ENCODE measurements at regions not wholly inside any gene's neighbourhood (a gene's known extent, or its start where the extent isn't known, plus 50 kb on each side); places are given as distances from the start of the nearest gene placed in this dataset.

- DNase-seq (ENCODE audit: low read depth): no peak
Observed at GRCh38 chr20:6956056-6956455, 188.6 kb downstream of the BMP2 start.

DNA sequence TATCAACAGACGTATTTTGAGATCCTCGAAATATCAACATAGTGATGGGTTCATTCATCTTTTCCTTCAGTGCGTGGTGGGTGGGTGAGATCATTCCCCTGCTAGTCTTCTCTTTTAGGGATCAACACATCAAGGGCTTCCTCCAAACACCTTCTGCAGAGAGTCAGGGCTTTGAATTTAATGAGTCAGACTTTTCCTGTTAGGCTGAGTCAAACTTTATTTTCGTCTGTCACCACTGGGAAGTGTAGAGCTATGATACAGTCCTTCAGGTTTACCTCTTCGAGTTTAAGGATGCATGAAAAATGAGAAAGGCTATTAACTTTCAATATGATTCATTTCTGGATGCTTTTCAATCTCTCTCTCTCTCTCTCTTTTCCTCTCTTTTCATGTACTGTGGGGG is 189.1 kb downstream of the BMP2 start:
- DNase-seq (ENCODE audit: low read depth): peak; percentile 2

DNA sequence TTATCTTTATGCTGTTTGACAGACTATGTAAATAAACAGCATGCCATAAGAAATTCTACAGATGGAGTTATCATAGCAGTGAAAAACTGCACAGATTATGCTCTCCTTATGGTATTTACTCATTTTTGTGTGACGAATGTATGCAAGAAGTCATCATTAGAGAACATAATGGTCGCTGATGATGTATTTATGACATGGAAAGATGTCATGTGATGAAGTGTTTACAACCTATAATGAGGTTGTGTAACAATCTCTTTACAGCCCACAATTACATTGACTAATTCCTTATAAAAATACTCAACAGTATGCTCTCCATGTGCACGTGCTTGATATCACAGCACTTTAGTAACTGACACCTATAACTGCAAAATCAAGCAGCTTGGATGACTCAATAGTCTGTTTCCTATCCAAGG is 192.4 kb downstream of the BMP2 start:
- no peak for DNase-seq (ENCODE audit: low read depth)

DNA sequence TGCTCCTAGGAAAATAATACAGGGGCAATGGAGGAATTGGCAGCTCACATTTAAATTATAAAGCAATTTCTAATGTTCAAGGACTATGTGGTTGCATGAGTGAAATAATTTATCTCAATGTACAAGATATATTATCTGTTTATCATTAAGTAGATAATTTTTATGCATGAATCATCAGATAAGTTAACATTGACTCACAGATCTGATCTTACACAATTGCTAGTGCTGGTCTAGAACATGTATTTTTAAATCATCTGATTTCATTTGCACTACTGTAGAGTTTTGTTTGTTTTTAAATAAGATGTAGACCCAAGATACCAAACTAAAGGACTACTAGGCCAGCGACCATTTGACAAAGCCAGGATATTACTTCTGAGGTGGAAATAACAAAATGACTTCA is 199.2 kb downstream of the BMP2 start:
- no peak for DNase-seq (ENCODE audit: low read depth)

- DNase-seq (ENCODE audit: low read depth): no peak
Observed at GRCh38 chr20:6974838-6975237, 207.4 kb downstream of the BMP2 start.

GRCh38 chr20:6975311-6975710 is 207.8 kb downstream of the BMP2 start:
- no peak for DNase-seq (ENCODE audit: low read depth)

DNA sequence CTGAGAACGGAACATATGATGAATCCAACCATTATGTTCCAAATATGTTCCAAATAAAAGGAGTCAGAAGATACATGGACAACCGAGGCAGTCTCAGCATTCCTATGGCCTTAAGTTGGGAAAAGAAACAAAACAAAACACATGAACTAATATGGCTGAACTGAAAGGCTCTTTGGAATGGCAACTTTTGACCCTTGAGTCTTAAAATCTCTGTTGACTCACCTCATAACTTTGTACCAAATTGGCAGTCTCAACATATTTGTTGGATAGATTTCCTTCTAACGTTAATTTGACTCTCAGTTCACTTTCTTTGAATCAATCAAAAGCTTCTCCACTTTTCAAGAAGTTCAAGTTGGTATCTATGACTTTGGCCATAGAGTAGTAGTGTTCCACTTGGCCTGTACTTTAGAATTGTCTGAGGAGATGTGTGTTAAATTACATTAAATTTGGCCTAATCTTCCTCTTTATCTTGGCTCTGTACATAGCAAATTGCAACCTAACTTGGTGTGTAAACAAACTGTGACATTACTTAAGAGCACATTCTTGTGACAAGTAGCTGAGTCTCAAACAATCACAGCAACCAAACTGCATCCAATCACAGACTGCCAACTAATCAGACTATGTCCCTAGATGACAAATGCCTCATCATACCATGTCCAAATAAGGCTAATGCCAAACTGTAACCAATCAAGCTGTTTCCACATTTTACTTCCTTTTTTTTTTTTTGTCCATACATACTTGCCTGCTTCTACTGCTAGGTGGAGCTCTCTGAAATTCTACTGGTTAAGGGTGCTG is 208.8 kb downstream of the BMP2 start:
- DNase-seq (ENCODE audit: low read depth): no peak

DNA sequence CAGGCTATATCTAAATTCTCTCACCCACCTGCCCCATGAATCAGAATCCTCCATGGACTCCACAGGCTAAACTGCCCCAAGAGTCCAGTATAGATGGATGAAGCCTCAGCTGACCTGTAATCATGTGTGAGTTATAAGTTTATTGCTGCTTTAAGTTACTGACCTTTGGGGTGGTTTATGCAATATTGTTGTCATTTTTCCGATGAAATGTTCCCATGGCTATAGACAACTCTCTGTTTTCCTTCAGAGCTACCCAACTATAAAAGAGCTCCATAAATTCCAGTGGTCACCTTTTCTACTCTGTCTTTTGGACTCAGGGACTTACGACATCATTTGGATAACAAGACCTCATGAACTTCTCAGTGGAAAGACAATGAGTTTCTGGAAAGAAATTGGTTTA is 212.1 kb downstream of the BMP2 start:
- DNase-seq (ENCODE audit: low read depth): no peak

- no peak for DNase-seq (ENCODE audit: low read depth)
Observed at GRCh38 chr20:6993011-6993410, 225.5 kb downstream of the BMP2 start.

GRCh38 chr20:6993511-6993910 is 226.0 kb downstream of the BMP2 start:
- DNase-seq (ENCODE audit: low read depth): no peak

- DNase-seq (ENCODE audit: low read depth): no peak
Observed at GRCh38 chr20:6994452-6994851, 227.0 kb downstream of the BMP2 start.

GRCh38 chr20:6998909-6999308 is 231.4 kb downstream of the BMP2 start:
- no peak for DNase-seq (ENCODE audit: low read depth)

DNA sequence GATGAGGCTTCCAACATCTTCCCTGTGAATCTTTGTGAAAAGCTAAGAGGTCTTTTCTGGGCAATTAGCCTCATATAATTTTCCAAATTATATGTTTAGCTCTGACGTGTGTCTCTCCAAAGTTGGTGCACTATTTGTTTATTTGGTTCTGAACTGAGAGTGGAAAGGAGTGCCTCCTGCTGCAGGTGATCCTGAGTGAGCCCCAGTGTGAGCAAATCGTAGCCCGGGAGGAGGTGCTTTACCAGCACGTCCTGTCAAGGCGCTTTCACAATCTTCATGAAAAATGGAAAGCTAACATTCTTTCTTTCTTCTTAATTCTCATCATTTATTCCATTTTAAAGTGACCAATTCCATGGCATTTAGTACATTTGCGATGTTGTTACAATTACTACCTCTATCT is 231.9 kb downstream of the BMP2 start:
- no peak for DNase-seq (ENCODE audit: low read depth)

DNA sequence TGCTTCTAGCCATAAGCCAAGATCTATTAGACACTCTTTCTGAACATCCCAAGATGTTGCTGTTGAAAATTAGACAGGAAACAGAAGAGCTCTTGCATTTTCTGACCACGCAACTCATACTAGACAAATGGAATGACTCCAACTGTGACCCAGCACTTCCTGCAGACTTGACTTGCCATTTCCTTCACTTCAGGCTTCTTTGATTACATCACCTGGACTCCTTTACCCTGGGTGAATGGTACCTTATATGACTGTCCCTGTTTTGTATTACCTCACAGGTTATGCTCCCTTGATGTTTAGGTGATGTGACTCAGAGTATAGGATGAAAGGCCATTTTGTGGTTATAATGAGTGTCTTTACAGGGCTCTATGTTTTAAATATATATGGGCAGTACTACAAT is 236.1 kb downstream of the BMP2 start:
- no peak for DNase-seq (ENCODE audit: low read depth)

GRCh38 chr20:7004801-7005200 is 237.3 kb downstream of the BMP2 start:
- DNase-seq (ENCODE audit: low read depth): no peak

GRCh38 chr20:7010527-7010926 is 243.0 kb downstream of the BMP2 start:
- DNase-seq (ENCODE audit: low read depth): no peak

- no peak for DNase-seq (ENCODE audit: low read depth)
Observed at GRCh38 chr20:7015257-7015656, 247.8 kb downstream of the BMP2 start.

GRCh38 chr20:7022597-7022996 is 255.1 kb downstream of the BMP2 start:
- no peak for DNase-seq (ENCODE audit: low read depth)

DNA sequence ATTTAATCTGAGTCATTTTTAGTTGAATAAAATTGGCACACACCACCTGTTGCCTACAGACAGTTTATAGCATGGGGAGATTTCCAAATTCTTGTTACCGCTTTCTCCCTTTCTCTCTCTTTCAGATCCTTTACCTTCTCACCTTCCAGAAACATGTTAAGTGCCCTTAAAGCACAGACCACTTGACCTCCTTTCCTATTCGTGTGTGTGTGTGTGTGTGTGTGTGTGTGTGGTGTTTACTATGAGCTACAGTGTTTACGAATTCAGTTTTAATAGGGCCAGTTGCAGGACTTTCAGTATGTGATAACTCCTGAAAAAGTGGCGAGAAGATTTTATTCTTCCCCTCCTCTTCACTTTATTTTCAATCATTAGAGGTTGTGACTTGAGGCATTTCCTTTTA is 258.1 kb downstream of the BMP2 start:
- no peak for DNase-seq (ENCODE audit: low read depth)

- no peak for DNase-seq (ENCODE audit: low read depth)
Observed at GRCh38 chr20:7029019-7029418, 261.5 kb downstream of the BMP2 start.

DNA sequence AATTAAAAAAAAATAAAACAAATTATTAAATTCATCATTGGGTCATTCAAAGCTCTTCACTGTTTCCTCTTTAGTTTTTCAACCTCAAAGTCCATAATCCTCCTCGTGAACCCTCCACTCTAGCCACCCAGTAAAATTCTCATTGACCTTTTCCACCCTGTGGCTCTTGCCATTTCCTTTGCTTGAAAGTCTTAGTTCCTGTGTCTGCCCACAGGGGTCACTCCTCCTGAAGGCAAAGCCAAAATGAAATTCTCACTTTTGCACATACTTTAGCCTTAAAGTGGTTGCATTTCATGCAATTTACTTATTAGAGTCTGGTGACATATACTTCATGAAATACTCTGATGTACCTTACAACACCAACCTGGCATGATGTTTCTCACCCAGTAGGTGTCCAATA is 263.7 kb downstream of the BMP2 start:
- no peak for DNase-seq (ENCODE audit: low read depth)

GRCh38 chr20:7038029-7038428 is 270.5 kb downstream of the BMP2 start:
- no peak for DNase-seq (ENCODE audit: low read depth)

DNA sequence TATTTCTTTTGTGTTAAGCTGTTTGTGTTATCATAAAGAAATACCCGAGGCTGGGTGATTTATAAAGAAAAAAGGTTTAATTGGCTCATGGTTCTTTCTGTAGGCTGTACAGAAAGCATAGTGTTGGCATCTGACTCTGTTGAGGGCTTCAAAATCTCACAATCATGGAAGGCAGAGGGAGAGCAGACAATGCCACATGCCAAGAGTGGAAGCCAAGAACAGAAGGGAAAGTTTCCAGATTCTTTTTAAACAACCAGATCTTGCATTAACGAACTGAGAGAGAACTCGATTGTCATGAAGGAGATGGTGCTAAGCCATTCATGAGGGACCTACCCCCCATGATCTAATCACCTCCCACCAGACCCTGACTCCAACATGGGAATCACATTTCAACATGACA is 290.1 kb downstream of the BMP2 start:
- no peak for DNase-seq (ENCODE audit: low read depth)

DNA sequence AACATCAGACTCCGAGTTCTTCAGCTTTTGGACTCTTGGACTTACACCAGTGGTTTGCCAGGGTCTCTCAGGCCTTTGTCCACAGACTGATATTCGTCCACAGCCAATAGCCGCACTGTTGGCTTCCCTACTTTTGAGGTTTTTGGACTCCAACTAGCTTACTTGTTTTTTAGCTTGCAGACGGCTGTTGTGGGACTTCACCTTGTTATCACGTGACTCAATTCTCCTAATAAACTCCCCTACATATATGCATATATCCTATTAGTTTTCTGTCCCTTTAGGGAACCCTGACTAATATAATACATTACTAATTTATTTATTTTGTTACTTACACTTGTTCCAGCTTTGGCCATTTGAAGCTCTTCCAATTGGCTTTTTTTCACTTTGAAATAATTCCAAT is 311.3 kb downstream of the BMP2 start:
- no peak for DNase-seq (ENCODE audit: low read depth)

Measured in Daoy (cell line).